HEK293 (cell line): ENCODE measurements at regions not wholly inside any gene's neighbourhood (a gene's known extent, or its start where the extent isn't known, plus 50 kb on each side); places are given as distances from the start of the nearest gene placed in this dataset.

Source experiments
- GLIS2 ChIP-seq: fragments of 450-650 bp; formaldehyde crosslinking; IDR thresholded peaks from 2 replicates; pipeline ENCODE4 v1.5.1; 2016; ENCODE audit warnings: missing biosample characterization, missing genetic modification characterization
- KLF16 ChIP-seq: fragments of 450-650 bp; formaldehyde crosslinking; IDR thresholded peaks from 2 replicates; pipeline ENCODE4 v1.5.1; 2017; ENCODE audit warnings: missing biosample characterization, missing genetic modification characterization
- RBAK ChIP-seq: fragments of 450-650 bp; formaldehyde crosslinking; IDR thresholded peaks from 2 replicates; pipeline ENCODE4 v1.5.1; 2016; ENCODE audit warnings: missing biosample characterization, missing genetic modification characterization
- REPIN1 ChIP-seq: fragments of 450-650 bp; formaldehyde crosslinking; IDR thresholded peaks from 2 replicates; pipeline ENCODE4 v1.5.1; 2017; ENCODE audit warnings: missing biosample characterization, missing genetic modification characterization, low read depth
- SALL2 ChIP-seq: fragments of 450-650 bp; formaldehyde crosslinking; IDR thresholded peaks from 2 replicates; pipeline ENCODE4 v1.5.0; 2017; ENCODE audit warnings: missing biosample characterization, mild to moderate bottlenecking, missing genetic modification characterization, borderline replicate concordance
- TRIM28 ChIP-seq: IDR thresholded peaks from 2 replicates; pipeline ENCODE4 v1.6.1; 2011; ENCODE audit warnings: low read length, control low read depth, borderline replicate concordance
- ZBTB17 ChIP-seq: fragments of 450-650 bp; formaldehyde crosslinking; IDR thresholded peaks from 2 replicates; pipeline ENCODE4 v1.5.1; 2016; ENCODE audit warnings: missing biosample characterization, missing genetic modification characterization
- ZBTB20 ChIP-seq: fragments of 450-650 bp; formaldehyde crosslinking; IDR thresholded peaks from 2 replicates; pipeline ENCODE4 v1.5.1; 2016; ENCODE audit warnings: missing biosample characterization, missing genetic modification characterization
- ZFP37 ChIP-seq: fragments of 450-650 bp; formaldehyde crosslinking; IDR thresholded peaks from 2 replicates; pipeline ENCODE4 v1.5.1; 2016; ENCODE audit warnings: missing biosample characterization, missing genetic modification characterization
- ZIC2 ChIP-seq: fragments of 450-650 bp; formaldehyde crosslinking; IDR thresholded peaks from 2 replicates; pipeline ENCODE4 v1.5.1; 2016; ENCODE audit warnings: missing biosample characterization, missing genetic modification characterization
- ZNF10 ChIP-seq: fragments of 450-650 bp; formaldehyde crosslinking; IDR thresholded peaks from 2 replicates; pipeline ENCODE4 v1.5.1; 2017; ENCODE audit warnings: missing biosample characterization, missing genetic modification characterization
- ZNF19 ChIP-seq: fragments of 450-650 bp; formaldehyde crosslinking; IDR thresholded peaks from 2 replicates; pipeline ENCODE4; 2016; ENCODE audit warnings: missing biosample characterization, missing genetic modification characterization, low read depth
- ZNF26 ChIP-seq: fragments of 450-650 bp; formaldehyde crosslinking; IDR thresholded peaks from 2 replicates; pipeline ENCODE4 v1.5.1; 2016; ENCODE audit warnings: missing biosample characterization, missing genetic modification characterization
- ZNF292 ChIP-seq: fragments of 450-650 bp; formaldehyde crosslinking; IDR thresholded peaks from 2 replicates; pipeline ENCODE4 v1.5.1; 2016; ENCODE audit warnings: low read depth, missing biosample characterization, missing genetic modification characterization, borderline replicate concordance
- ZNF324 ChIP-seq: fragments of 450-650 bp; formaldehyde crosslinking; IDR thresholded peaks from 2 replicates; pipeline ENCODE4 v1.5.1; 2016; ENCODE audit warnings: missing biosample characterization, missing genetic modification characterization
- ZNF335 ChIP-seq: fragments of 450-650 bp; formaldehyde crosslinking; conservative IDR thresholded peaks from 2 replicates; pipeline ENCODE4 v1.5.1; 2016; ENCODE audit warnings: missing biosample characterization, missing genetic modification characterization
- ZNF341 ChIP-seq: fragments of 450-650 bp; formaldehyde crosslinking; IDR thresholded peaks from 2 replicates; pipeline ENCODE4; 2016; ENCODE audit warnings: low read depth, missing biosample characterization, missing genetic modification characterization
- ZNF362 ChIP-seq: fragments of 450-650 bp; formaldehyde crosslinking; IDR thresholded peaks from 2 replicates; pipeline ENCODE4 v1.5.1; 2016; ENCODE audit warnings: missing biosample characterization, missing genetic modification characterization
- ZNF423 ChIP-seq: fragments of 450-650 bp; formaldehyde crosslinking; IDR thresholded peaks from 2 replicates; pipeline ENCODE4 v1.5.1; 2016; ENCODE audit warnings: missing biosample characterization, missing genetic modification characterization
- ZNF514 ChIP-seq: fragments of 450-650 bp; formaldehyde crosslinking; IDR thresholded peaks from 2 replicates; pipeline ENCODE4 v1.5.1; 2016; ENCODE audit warnings: missing biosample characterization, missing genetic modification characterization
- ZNF548 ChIP-seq: fragments of 450-650 bp; formaldehyde crosslinking; IDR thresholded peaks from 2 replicates; pipeline ENCODE4 v1.5.1; 2016; ENCODE audit warnings: missing biosample characterization, missing genetic modification characterization
- ZNF555 ChIP-seq: fragments of 450-650 bp; formaldehyde crosslinking; conservative IDR thresholded peaks from 2 replicates; pipeline ENCODE4 v1.5.1; 2017; ENCODE audit warnings: missing biosample characterization, mild to moderate bottlenecking, missing genetic modification characterization, inconsistent platforms
- ZNF558 ChIP-seq: fragments of 450-650 bp; formaldehyde crosslinking; IDR thresholded peaks from 2 replicates; pipeline ENCODE4 v1.5.1; 2016; ENCODE audit warnings: missing biosample characterization, missing genetic modification characterization
- ZNF776 ChIP-seq: fragments of 450-650 bp; formaldehyde crosslinking; IDR thresholded peaks from 2 replicates; pipeline ENCODE4 v1.5.0; 2017; ENCODE audit warnings: missing biosample characterization, missing genetic modification characterization, borderline replicate concordance
- ZNF792 ChIP-seq: fragments of 450-650 bp; formaldehyde crosslinking; IDR thresholded peaks from 2 replicates; pipeline ENCODE4 v1.5.1; 2016; ENCODE audit warnings: missing biosample characterization, missing genetic modification characterization
- ZNF843 ChIP-seq: fragments of 450-650 bp; formaldehyde crosslinking; IDR thresholded peaks from 2 replicates; pipeline ENCODE4 v1.5.1; 2016; ENCODE audit warnings: missing biosample characterization, missing genetic modification characterization
- ZXDB ChIP-seq: fragments of 450-650 bp; formaldehyde crosslinking; IDR thresholded peaks from 2 replicates; pipeline ENCODE4 v1.5.1; 2016; ENCODE audit warnings: missing biosample characterization, missing genetic modification characterization
- TF ChIP-seq, protein P1 (sequence below): fragments of 450-650 bp; formaldehyde crosslinking; IDR thresholded peaks from 2 replicates; pipeline ENCODE4 v1.5.1; 2016; ENCODE audit warnings: missing biosample characterization, missing genetic modification characterization
- TF ChIP-seq, protein P2 (sequence below): fragments of 450-650 bp; formaldehyde crosslinking; IDR thresholded peaks from 2 replicates; pipeline ENCODE4 v1.5.1; 2017; ENCODE audit warnings: missing biosample characterization, missing genetic modification characterization
- TF ChIP-seq, protein P3 (sequence below): fragments of 450-650 bp; formaldehyde crosslinking; IDR thresholded peaks from 2 replicates; pipeline ENCODE4 v1.5.1; 2016; ENCODE audit warnings: missing biosample characterization, missing genetic modification characterization, borderline replicate concordance
- TF ChIP-seq, protein P4 (sequence below): fragments of 450-650 bp; formaldehyde crosslinking; IDR thresholded peaks from 2 replicates; pipeline ENCODE4 v1.5.0; 2017; ENCODE audit warnings: missing biosample characterization, missing genetic modification characterization, borderline replicate concordance

DNA sequence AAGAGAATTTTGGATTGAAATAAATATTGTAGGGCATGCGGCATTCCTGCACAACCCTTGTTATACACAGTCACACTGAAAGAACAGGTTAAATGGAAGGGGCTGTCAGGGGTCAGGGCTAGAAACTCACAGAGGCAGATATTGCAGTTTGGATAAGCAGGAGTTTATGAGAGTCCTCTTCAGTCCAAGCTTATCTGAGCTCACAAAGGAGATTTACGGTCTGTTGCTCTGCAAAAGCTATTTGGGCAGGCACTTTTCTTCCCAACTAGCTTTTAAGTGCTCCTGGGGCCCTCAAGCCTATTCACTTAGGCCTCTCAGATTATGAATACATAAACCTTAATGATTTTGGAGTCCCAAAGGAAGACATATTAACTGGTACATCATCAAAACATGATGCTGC is 156.2 kb downstream of the SOX4 start (continued):
- TF ChIP-seq, protein P1, sequence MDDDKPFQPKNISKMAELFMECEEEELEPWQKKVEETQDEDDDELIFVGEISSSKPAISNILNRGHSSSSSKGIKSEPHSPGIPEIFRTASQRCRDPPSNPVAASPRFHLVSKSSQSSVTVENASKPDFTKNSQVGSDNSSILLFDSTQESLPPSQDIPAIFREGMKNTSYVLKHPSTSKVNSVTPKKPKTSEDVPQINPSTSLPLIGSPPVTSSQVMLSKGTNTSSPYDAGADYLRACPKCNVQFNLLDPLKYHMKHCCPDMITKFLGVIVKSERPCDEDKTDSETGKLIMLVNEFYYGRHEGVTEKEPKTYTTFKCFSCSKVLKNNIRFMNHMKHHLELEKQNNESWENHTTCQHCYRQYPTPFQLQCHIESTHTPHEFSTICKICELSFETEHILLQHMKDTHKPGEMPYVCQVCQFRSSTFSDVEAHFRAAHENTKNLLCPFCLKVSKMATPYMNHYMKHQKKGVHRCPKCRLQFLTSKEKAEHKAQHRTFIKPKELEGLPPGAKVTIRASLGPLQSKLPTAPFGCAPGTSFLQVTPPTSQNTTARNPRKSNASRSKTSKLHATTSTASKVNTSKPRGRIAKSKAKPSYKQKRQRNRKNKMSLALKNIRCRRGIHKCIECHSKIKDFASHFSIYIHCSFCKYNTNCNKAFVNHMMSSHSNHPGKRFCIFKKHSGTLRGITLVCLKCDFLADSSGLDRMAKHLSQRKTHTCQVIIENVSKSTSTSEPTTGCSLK (tag by site-specific recombination): no peak
- no peak for TF ChIP-seq ZIC2
- no peak for TF ChIP-seq ZNF10
- TF ChIP-seq, protein P2, sequence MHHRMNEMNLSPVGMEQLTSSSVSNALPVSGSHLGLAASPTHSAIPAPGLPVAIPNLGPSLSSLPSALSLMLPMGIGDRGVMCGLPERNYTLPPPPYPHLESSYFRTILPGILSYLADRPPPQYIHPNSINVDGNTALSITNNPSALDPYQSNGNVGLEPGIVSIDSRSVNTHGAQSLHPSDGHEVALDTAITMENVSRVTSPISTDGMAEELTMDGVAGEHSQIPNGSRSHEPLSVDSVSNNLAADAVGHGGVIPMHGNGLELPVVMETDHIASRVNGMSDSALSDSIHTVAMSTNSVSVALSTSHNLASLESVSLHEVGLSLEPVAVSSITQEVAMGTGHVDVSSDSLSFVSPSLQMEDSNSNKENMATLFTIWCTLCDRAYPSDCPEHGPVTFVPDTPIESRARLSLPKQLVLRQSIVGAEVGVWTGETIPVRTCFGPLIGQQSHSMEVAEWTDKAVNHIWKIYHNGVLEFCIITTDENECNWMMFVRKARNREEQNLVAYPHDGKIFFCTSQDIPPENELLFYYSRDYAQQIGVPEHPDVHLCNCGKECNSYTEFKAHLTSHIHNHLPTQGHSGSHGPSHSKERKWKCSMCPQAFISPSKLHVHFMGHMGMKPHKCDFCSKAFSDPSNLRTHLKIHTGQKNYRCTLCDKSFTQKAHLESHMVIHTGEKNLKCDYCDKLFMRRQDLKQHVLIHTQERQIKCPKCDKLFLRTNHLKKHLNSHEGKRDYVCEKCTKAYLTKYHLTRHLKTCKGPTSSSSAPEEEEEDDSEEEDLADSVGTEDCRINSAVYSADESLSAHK (tag by site-specific recombination): peak; percentile 99
- TF ChIP-seq ZNF558 (tag by site-specific recombination): no peak
- TF ChIP-seq ZNF324 (tag by site-specific recombination): peak; percentile 47; the same call in 1 of the 2 replicates
- TF ChIP-seq REPIN1 (tag by site-specific recombination): no peak
- peak; percentile 43; the same call in 1 of the 2 replicates for TF ChIP-seq ZNF335 (tag by site-specific recombination)
- peak; percentile 91 for TF ChIP-seq ZXDB
- no peak for TF ChIP-seq ZNF19 (tag by site-specific recombination)
- no peak for TF ChIP-seq RBAK
- TF ChIP-seq ZNF792 (tag by site-specific recombination): no peak
- TF ChIP-seq ZNF843 (tag by site-specific recombination): peak; percentile 98
- peak; percentile 40; the same call in 1 of the 2 replicates for TF ChIP-seq ZNF423 (tag by site-specific recombination)
- TF ChIP-seq, protein P3, sequence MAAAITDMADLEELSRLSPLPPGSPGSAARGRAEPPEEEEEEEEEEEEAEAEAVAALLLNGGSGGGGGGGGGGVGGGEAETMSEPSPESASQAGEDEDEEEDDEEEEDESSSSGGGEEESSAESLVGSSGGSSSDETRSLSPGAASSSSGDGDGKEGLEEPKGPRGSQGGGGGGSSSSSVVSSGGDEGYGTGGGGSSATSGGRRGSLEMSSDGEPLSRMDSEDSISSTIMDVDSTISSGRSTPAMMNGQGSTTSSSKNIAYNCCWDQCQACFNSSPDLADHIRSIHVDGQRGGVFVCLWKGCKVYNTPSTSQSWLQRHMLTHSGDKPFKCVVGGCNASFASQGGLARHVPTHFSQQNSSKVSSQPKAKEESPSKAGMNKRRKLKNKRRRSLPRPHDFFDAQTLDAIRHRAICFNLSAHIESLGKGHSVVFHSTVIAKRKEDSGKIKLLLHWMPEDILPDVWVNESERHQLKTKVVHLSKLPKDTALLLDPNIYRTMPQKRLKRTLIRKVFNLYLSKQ (tag by site-specific recombination): no peak
- peak; percentile 87 for TF ChIP-seq ZBTB17 (tag by site-specific recombination)
- no peak for TF ChIP-seq ZFP37 (tag by site-specific recombination)
- no peak for TF ChIP-seq ZNF26
- TF ChIP-seq, protein P4, sequence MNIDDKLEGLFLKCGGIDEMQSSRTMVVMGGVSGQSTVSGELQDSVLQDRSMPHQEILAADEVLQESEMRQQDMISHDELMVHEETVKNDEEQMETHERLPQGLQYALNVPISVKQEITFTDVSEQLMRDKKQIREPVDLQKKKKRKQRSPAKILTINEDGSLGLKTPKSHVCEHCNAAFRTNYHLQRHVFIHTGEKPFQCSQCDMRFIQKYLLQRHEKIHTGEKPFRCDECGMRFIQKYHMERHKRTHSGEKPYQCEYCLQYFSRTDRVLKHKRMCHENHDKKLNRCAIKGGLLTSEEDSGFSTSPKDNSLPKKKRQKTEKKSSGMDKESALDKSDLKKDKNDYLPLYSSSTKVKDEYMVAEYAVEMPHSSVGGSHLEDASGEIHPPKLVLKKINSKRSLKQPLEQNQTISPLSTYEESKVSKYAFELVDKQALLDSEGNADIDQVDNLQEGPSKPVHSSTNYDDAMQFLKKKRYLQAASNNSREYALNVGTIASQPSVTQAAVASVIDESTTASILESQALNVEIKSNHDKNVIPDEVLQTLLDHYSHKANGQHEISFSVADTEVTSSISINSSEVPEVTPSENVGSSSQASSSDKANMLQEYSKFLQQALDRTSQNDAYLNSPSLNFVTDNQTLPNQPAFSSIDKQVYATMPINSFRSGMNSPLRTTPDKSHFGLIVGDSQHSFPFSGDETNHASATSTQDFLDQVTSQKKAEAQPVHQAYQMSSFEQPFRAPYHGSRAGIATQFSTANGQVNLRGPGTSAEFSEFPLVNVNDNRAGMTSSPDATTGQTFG (tag by site-specific recombination): no peak
- TF ChIP-seq ZNF555 (tag by site-specific recombination): no peak
- TF ChIP-seq SALL2 (tag by site-specific recombination): no peak
- TF ChIP-seq ZNF362 (tag by site-specific recombination): no peak
- no peak for TF ChIP-seq ZNF776 (tag by site-specific recombination)
- TF ChIP-seq ZNF292 (tag by site-specific recombination): no peak
- TF ChIP-seq ZNF548 (tag by site-specific recombination): no peak
- TF ChIP-seq TRIM28: peak; percentile 84
- TF ChIP-seq ZNF514 (tag by site-specific recombination): no peak
- TF ChIP-seq ZNF341 (tag by site-specific recombination): no peak
- TF ChIP-seq ZBTB20 (tag by site-specific recombination): peak; percentile 40; the same call in 1 of the 2 replicates
- TF ChIP-seq GLIS2 (tag by site-specific recombination): no peak
- no peak for TF ChIP-seq KLF16 (tag by site-specific recombination)
